ENCODE measurements at regions not wholly inside any gene's neighbourhood (a gene's known extent, or its start where the extent isn't known, plus 50 kb on each side); places are given as distances from the start of the nearest gene placed in this dataset.

GRCh38 chr12:18141048-18141982 is 51.3 kb upstream of the RERGL start:
- no peak for DNase-seq
- peaks cover 12% of the 10 kb centered on the region for H3K4me1 ChIP-seq
- TF ChIP-seq CTCF (IDR thresholded peaks at IDR 0.05) = no peak
- no peak overlapping the region for H3K4me3 ChIP-seq
- H3K27ac ChIP-seq = no peak overlapping the region
- H3K36me3 ChIP-seq = no peaks in the 10 kb centered on the region
- peak in 1 of 2 donors; percentile 31 for ATAC-seq
- intact Hi-C loops (cut with DNase I) = loop anchor here (10.0 kb wide), 1 partner anchor 83 kb away; no protein-coding TSS in a partner anchor
- H3K9me3 ChIP-seq = no peaks in the 10 kb centered on the region
- no peaks in the 10 kb centered on the region for H3K27me3 ChIP-seq (ENCODE audit: low read depth)

GRCh38 chr12:18139989-18140596 is 50.1 kb upstream of the RERGL start:
- Histone ChIP-seq H3K9me3 (no peaks in the 10 kb centered on the region), H3K36me3 (no peaks in the 10 kb centered on the region), H3K4me3 (no peak overlapping the region), H3K4me1 (peaks cover 7% of the 10 kb centered on the region), H3K27ac (no peak overlapping the region), H3K27me3 (ENCODE audit: low read depth) (no peaks in the 10 kb centered on the region)
- DNase-seq (no peak), ATAC-seq (peak in 1 of 2 donors; percentile 54)
- intact Hi-C loops (cut with DNase I) = loop anchor here (10.0 kb wide), 1 partner anchor 85 kb away; no protein-coding TSS in a partner anchor
- TF ChIP-seq CTCF (IDR thresholded peaks at IDR 0.05) = peak; percentile 54

All from lower lobe of right lung (tissue), 2 donors.